AG08395 (cell line): ENCODE measurements at regions not wholly inside any gene's neighbourhood (a gene's known extent, or its start where the extent isn't known, plus 50 kb on each side); places are given as distances from the start of the nearest gene placed in this dataset.
"Not testable (repeated sequence)": the region's sequence is repeated elsewhere in the genome, so short reads cannot be mapped to it uniquely, and the experiment has no call there.

Source experiments
- DNase-seq: peaks from one replicate; pipeline ENCODE4 v3.0.0; 2012; ENCODE audit warnings: mixed read lengths, low spot score

- not testable (repeated sequence) for DNase-seq
These were observed 63.1 kb downstream of the TRIM43 start for GRCh38 chr2:95654897-95655296.

GRCh38 chr2:95656553-95656952 is 64.8 kb downstream of the TRIM43 start:
- DNase-seq: not testable (repeated sequence)

GRCh38 chr2:95657937-95658336 is 66.1 kb downstream of the TRIM43 start:
- DNase-seq: not testable (repeated sequence)

GRCh38 chr2:95660766-95661562 is 69.2 kb downstream of the TRIM43 start:
- not testable (repeated sequence) for DNase-seq

- not testable (repeated sequence) for DNase-seq
These were observed 72.0 kb downstream of the TRIM43 start for GRCh38 chr2:95663471-95664441.

- peak; percentile 20 for DNase-seq
These were observed 74.8 kb downstream of the TRIM43 start for GRCh38 chr2:95666636-95667035.

GRCh38 chr2:95667480-95667879 is 75.7 kb downstream of the TRIM43 start:
- no peak for DNase-seq

- not testable (repeated sequence) for DNase-seq
These were observed 77.1 kb downstream of the TRIM43 start for GRCh38 chr2:95668934-95669333.

GRCh38 chr2:95669441-95669991 is 77.7 kb downstream of the TRIM43 start:
- no peak for DNase-seq

- peak; percentile 67 for DNase-seq
These were observed 78.4 kb downstream of the TRIM43 start for GRCh38 chr2:95670167-95670566.

- DNase-seq: no peak
These were observed 78.9 kb downstream of the TRIM43 start for GRCh38 chr2:95670686-95671085.

GRCh38 chr2:95671171-95671570 is 79.4 kb downstream of the TRIM43 start:
- DNase-seq: peak; percentile 8

GRCh38 chr2:95671992-95672391 is 80.2 kb downstream of the TRIM43 start:
- not testable (repeated sequence) for DNase-seq

GRCh38 chr2:95672500-95672899 is 80.7 kb downstream of the TRIM43 start:
- DNase-seq: not testable (repeated sequence)

GRCh38 chr2:95674186-95674585 is 82.4 kb downstream of the TRIM43 start:
- DNase-seq: no peak

GRCh38 chr2:95676573-95676972 is 84.8 kb downstream of the TRIM43 start:
- DNase-seq: not testable (repeated sequence)

GRCh38 chr2:95677346-95677745 is 85.5 kb downstream of the TRIM43 start:
- no peak for DNase-seq

- DNase-seq: not testable (repeated sequence)
These were observed 86.0 kb downstream of the TRIM43 start for GRCh38 chr2:95677833-95678232.

- DNase-seq: not testable (repeated sequence)
These were observed 89.4 kb downstream of the TRIM43 start for GRCh38 chr2:95681158-95681557.

- not testable (repeated sequence) for DNase-seq
These were observed 89.8 kb downstream of the TRIM43 start for GRCh38 chr2:95681589-95682081.

GRCh38 chr2:95682889-95683517 is 91.2 kb downstream of the TRIM43 start:
- not testable (repeated sequence) for DNase-seq

GRCh38 chr2:95685513-95685912 is 93.7 kb downstream of the TRIM43 start:
- DNase-seq: no peak
